Left renal cortex interstitium (tissue), 4 donors: ENCODE measurements at regions not wholly inside any gene's neighbourhood (a gene's known extent, or its start where the extent isn't known, plus 50 kb on each side); places are given as distances from the start of the nearest gene placed in this dataset.
"Not testable (repeated sequence)": the region's sequence is repeated elsewhere in the genome, so short reads cannot be mapped to it uniquely, and the experiment has no call there.

Experiments used
- DNase-seq, 4 donors: peaks; one replicate each; pipeline ENCODE4 v3.0.0-alpha.2; 2013; ENCODE audit warnings: low read depth in 4 of 4, low spot score in 2 of 4, missing footprints in 1 of 4

- DNase-seq, result no peak
These were observed 366.9 kb upstream of the IRAK1BP1 start for GRCh38 chr6:78500299-78501089.

- no peak for DNase-seq
These were observed 364.9 kb upstream of the IRAK1BP1 start for GRCh38 chr6:78502386-78502887.

GRCh38 chr6:78505178-78505577 lies 362.2 kb upstream of the IRAK1BP1 start:
- DNase-seq, result no peak

- DNase-seq, result no peak
These were observed 356.3 kb upstream of the IRAK1BP1 start for GRCh38 chr6:78511009-78511408.

GRCh38 chr6:78513856-78514255 lies 353.5 kb upstream of the IRAK1BP1 start:
- no peak for DNase-seq

GRCh38 chr6:78515271-78515670 lies 352.1 kb upstream of the IRAK1BP1 start:
- no peak for DNase-seq

GRCh38 chr6:78517399-78517798 lies 350.0 kb upstream of the IRAK1BP1 start:
- no peak for DNase-seq

- no peak for DNase-seq
These were observed 343.7 kb upstream of the IRAK1BP1 start for GRCh38 chr6:78523622-78524021.

- DNase-seq, result no peak
These were observed 341.4 kb upstream of the IRAK1BP1 start for GRCh38 chr6:78525976-78526375.

- DNase-seq, result no peak
These were observed 340.9 kb upstream of the IRAK1BP1 start for GRCh38 chr6:78526432-78526831.

- no peak for DNase-seq
These were observed 338.4 kb upstream of the IRAK1BP1 start for GRCh38 chr6:78528926-78529325.

GRCh38 chr6:78530208-78530607 lies 337.1 kb upstream of the IRAK1BP1 start:
- DNase-seq, result no peak

- no peak for DNase-seq
These were observed 333.9 kb upstream of the IRAK1BP1 start for GRCh38 chr6:78533426-78533825.

- no peak for DNase-seq
These were observed 333.5 kb upstream of the IRAK1BP1 start for GRCh38 chr6:78533876-78534275.

GRCh38 chr6:78538002-78538401 lies 329.3 kb upstream of the IRAK1BP1 start:
- DNase-seq, result no peak

- DNase-seq, result not testable (repeated sequence)
These were observed 319.7 kb upstream of the IRAK1BP1 start for GRCh38 chr6:78547636-78548035.

- DNase-seq, result no peak
These were observed 316.0 kb upstream of the IRAK1BP1 start for GRCh38 chr6:78551361-78551760.

- DNase-seq, result no peak
These were observed 314.9 kb upstream of the IRAK1BP1 start for GRCh38 chr6:78552435-78552834.

GRCh38 chr6:78554341-78554740 lies 313.0 kb upstream of the IRAK1BP1 start:
- no peak for DNase-seq

GRCh38 chr6:78559056-78559455 lies 308.3 kb upstream of the IRAK1BP1 start:
- DNase-seq, result no peak

- no peak for DNase-seq
These were observed 306.3 kb upstream of the IRAK1BP1 start for GRCh38 chr6:78561015-78561414.

- DNase-seq, result no peak
These were observed 301.4 kb upstream of the IRAK1BP1 start for GRCh38 chr6:78565997-78566396.

GRCh38 chr6:78570044-78570443 lies 297.3 kb upstream of the IRAK1BP1 start:
- no peak for DNase-seq
